ENCODE measurements at regions not wholly inside any gene's neighbourhood (a gene's known extent, or its start where the extent isn't known, plus 50 kb on each side); places are given as distances from the start of the nearest gene placed in this dataset.

DNA sequence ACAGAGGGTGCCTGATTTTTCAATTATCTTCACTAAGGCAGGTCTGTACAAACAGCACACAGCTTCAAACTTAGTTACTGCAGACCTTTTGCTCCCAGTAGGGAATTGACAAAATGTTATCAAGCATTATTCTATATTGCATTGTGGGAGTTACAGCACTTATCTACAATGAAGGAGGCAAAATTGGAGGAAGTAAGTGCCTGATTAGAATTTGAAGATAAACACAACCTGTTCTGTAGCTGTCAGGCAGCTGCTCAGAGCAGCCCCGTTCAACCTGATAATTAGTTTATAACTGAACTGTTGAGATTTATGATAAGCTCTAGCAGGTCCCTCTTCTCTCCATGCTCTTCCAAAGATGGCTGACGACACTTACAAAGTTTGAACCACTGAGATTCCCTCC, 364.4 kb upstream of the CYRIA start:
- Histone ChIP-seq H3K9me3 (no peaks in the 10 kb centered on the region), H3K27me3 (no peaks in the 10 kb centered on the region), H3K36me3 (no peaks in the 10 kb centered on the region), H3K4me3 (no peak overlapping the region), H3K4me1 (no peaks in the 10 kb centered on the region), H3K27ac (no peak overlapping the region)
- TF ChIP-seq POLR2A (IDR thresholded peaks at IDR 0.05) (no peak), POLR2AphosphoS5 (IDR thresholded peaks at IDR 0.05; ENCODE audit: insufficient read depth in 1 of 2, low read depth in 1 of 2) (no peak)
- TF ChIP-seq, protein P1, sequence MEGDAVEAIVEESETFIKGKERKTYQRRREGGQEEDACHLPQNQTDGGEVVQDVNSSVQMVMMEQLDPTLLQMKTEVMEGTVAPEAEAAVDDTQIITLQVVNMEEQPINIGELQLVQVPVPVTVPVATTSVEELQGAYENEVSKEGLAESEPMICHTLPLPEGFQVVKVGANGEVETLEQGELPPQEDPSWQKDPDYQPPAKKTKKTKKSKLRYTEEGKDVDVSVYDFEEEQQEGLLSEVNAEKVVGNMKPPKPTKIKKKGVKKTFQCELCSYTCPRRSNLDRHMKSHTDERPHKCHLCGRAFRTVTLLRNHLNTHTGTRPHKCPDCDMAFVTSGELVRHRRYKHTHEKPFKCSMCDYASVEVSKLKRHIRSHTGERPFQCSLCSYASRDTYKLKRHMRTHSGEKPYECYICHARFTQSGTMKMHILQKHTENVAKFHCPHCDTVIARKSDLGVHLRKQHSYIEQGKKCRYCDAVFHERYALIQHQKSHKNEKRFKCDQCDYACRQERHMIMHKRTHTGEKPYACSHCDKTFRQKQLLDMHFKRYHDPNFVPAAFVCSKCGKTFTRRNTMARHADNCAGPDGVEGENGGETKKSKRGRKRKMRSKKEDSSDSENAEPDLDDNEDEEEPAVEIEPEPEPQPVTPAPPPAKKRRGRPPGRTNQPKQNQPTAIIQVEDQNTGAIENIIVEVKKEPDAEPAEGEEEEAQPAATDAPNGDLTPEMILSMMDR (IDR thresholded peaks at IDR 0.05): no peak
- intact Hi-C loops (cut with DNase I): no loop called here
- no peak for DNase-seq (ENCODE audit: extremely low spot score in 2 of 2)

DNA sequence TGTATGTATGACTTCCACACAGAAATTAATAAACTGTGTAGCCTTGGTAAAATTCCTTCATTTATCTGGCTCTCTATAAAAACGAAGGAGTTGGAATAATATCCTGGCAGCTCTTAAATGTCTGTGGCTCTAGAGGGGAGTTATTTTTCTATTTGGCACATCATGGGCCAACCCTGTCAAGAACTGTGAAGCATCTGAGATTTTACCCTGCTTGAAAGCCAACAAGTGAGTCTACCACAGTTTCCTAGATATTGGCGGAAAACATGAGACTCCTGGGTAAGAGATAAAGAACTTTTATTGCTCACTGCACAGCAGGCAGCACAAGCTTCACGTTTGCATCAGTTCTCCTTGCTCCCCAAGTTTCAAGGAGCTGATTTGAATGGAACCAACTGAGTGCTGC, 346.7 kb upstream of the CYRIA start:
- no peaks in the 10 kb centered on the region for H3K36me3 ChIP-seq
- no peaks in the 10 kb centered on the region for H3K27me3 ChIP-seq
- intact Hi-C loops (cut with DNase I): no loop called here
- no peak for DNase-seq (ENCODE audit: extremely low spot score in 2 of 2)
- TF ChIP-seq POLR2AphosphoS5 (IDR thresholded peaks at IDR 0.05; ENCODE audit: insufficient read depth in 1 of 2, low read depth in 1 of 2) (no peak), POLR2A (IDR thresholded peaks at IDR 0.05) (no peak)
- TF ChIP-seq, protein P1 (IDR thresholded peaks at IDR 0.05): no peak
- H3K9me3 ChIP-seq: no peaks in the 10 kb centered on the region
- no peak overlapping the region for H3K4me3 ChIP-seq
- no peaks in the 10 kb centered on the region for H3K4me1 ChIP-seq
- no peak overlapping the region for H3K27ac ChIP-seq

DNA sequence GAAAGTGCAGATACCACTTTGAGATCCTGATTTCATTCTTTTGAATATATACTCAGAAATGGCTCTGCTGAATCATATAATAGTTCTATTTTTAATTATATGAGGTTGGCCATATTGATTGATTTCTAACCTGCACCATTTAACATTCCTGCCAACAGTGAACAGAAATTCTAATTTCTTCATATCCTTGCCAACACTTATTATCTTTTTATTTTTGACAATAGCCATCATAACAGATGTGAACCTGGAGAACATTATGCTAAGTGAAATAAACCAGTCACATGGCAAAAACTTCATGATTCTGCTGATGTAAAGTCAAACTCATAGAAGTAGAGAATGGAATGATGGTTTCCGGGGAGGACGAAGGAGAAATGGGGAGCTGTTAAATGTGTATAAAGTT, 344.5 kb upstream of the CYRIA start:
- Histone ChIP-seq H3K9me3 (no peaks in the 10 kb centered on the region), H3K36me3 (no peaks in the 10 kb centered on the region), H3K4me3 (no peak overlapping the region), H3K27ac (no peak overlapping the region), H3K4me1 (no peaks in the 10 kb centered on the region), H3K27me3 (no peaks in the 10 kb centered on the region)
- intact Hi-C loops (cut with DNase I): no loop called here
- no peak for DNase-seq (ENCODE audit: extremely low spot score in 2 of 2)
- TF ChIP-seq, protein P1 (IDR thresholded peaks at IDR 0.05): no peak
- no peak for TF ChIP-seq POLR2A (IDR thresholded peaks at IDR 0.05)
- TF ChIP-seq POLR2AphosphoS5 (IDR thresholded peaks at IDR 0.05; ENCODE audit: insufficient read depth in 1 of 2, low read depth in 1 of 2): no peak

DNA sequence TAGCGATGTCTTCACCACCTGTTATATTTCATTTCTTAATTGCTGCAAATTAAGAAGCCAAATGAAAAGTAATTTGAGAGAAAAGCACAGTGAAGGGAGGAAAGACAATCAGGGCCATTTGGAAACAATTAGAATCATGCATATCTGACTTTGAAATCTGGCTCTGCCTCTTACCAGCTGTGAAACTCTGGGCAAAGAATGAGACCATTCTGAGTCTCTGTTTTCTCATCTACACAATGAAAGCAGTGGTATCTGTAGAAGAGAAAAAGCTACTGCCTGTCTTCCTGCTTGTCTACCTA, 334.5 kb upstream of the CYRIA start:
- TF ChIP-seq, protein P1 (IDR thresholded peaks at IDR 0.05): no peak
- TF ChIP-seq POLR2AphosphoS5 (IDR thresholded peaks at IDR 0.05; ENCODE audit: insufficient read depth in 1 of 2, low read depth in 1 of 2): no peak
- no peak for TF ChIP-seq POLR2A (IDR thresholded peaks at IDR 0.05)
- no peaks in the 10 kb centered on the region for H3K4me1 ChIP-seq
- intact Hi-C loops (cut with DNase I): no loop called here
- no peaks in the 10 kb centered on the region for H3K36me3 ChIP-seq
- H3K9me3 ChIP-seq: no peaks in the 10 kb centered on the region
- H3K27ac ChIP-seq: no peak overlapping the region
- no peak for DNase-seq (ENCODE audit: extremely low spot score in 2 of 2)
- H3K4me3 ChIP-seq: no peak overlapping the region
- no peaks in the 10 kb centered on the region for H3K27me3 ChIP-seq

DNA sequence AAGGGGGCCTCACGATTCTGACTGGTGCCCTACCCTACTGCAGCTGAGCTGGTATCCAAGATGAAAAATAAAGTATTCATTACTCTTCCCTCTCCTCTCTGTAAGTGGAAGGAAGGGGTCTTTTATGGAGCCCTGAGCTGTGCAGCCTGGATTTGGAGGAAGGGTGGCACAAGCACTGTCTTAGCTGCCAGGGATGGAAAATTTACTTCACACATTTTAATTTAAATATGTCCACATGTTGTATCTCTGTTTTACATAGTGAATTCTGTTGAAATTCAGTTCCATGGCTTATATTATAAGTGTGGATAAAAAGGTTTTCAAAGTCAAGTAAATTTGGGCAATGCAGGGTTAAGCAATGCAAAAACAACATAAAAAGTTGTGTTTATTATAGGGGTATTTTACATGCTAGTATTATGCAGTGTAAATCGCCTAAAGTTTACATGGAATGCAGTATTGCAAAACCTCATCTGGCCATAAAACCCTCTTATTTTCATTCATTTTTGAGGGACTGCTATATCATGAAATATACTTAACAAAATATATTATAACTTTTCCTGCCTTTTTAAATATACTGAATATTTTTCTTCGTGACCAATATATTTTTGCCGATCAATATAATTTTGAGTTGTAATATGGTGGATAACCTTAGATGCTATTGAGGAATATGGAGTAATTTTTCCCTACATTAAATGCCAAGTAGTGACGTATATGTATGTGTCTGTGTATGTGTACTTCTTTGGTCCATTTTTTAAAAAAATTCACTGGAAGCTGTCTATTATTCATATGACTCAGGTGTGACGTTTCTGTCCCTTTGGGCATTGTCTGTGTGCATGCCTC, 333.9 kb upstream of the CYRIA start:
- Histone ChIP-seq H3K9me3 (no peaks in the 10 kb centered on the region), H3K36me3 (no peaks in the 10 kb centered on the region), H3K4me3 (no peak overlapping the region), H3K27ac (no peak overlapping the region), H3K4me1 (no peaks in the 10 kb centered on the region), H3K27me3 (no peaks in the 10 kb centered on the region)
- intact Hi-C loops (cut with DNase I): no loop called here
- TF ChIP-seq, protein P1 (IDR thresholded peaks at IDR 0.05): no peak
- no peak for TF ChIP-seq POLR2AphosphoS5 (IDR thresholded peaks at IDR 0.05; ENCODE audit: insufficient read depth in 1 of 2, low read depth in 1 of 2)
- TF ChIP-seq POLR2A (IDR thresholded peaks at IDR 0.05): no peak
- no peak for DNase-seq (ENCODE audit: extremely low spot score in 2 of 2)
